HepG2 (cell line): ENCODE measurements at regions not wholly inside any gene's neighbourhood (a gene's known extent, or its start where the extent isn't known, plus 50 kb on each side); places are given as distances from the start of the nearest gene placed in this dataset.

Source experiments
- ATAC-seq: fragments of 200-7000 bp; cut with Tn5 transposase; 3 replicates; pipeline ENCODE4 v1.9.1; 2020; ENCODE audit warnings: mild to moderate bottlenecking, moderate library complexity
- BruUV-seq: library from RNA; stranded (reverse); fragments of 400-500 nt; replicated peaks from 2 replicates; lab custom pipeline; 2021; lab: Mats Ljungman, UMichigan
- CTCF ChIA-PET: fragments of 300-600 bp; formaldehyde crosslinking; extraction: SDS; loops from one replicate; lab custom pipeline; 2021; ENCODE audit warnings: low total read pairs, inconsistent platforms, low intra/inter-chr PET ratio; lab: Yijun Ruan, JAX
- POLR2A ChIA-PET: fragments of 350-600 bp; sonication (Branson Sonifier 250); formaldehyde crosslinking; loops from one replicate; lab custom pipeline; 2020; ENCODE audit warnings: antibody characterized with exemption, inconsistent platforms; lab: Yijun Ruan, JAX
- DNase-seq: peaks from one replicate; pipeline ENCODE4 v3.0.0-alpha.2; 2015; ENCODE audit warnings: low spot score
- FAIRE-seq: peaks from 3 replicates; lab custom pipeline; 2011; peaks lifted over from hg19 to GRCh38; lab: Jason Lieb, UNC
- H2AFZ ChIP-seq: one replicate; pipeline ENCODE4 v1.6.1; 2011; ENCODE audit warnings: low read length, inconsistent platforms
- H3K27ac ChIP-seq: fragments of 300-600 bp; 3 replicates; pipeline ENCODE4 v1.8.0; 2011; ENCODE audit warnings: mixed run types, mild to moderate bottlenecking, mixed read lengths, low read length, inconsistent platforms; ENCODE audit not compliant: insufficient read depth; ENCODE audit errors: extremely low read length
- H3K27me3 ChIP-seq, 2 experiments: fragments of 200-600 bp in 1 of 2; 2 replicates in 1 of 2; 3 replicates in 1 of 2; pipeline versions ENCODE4 v1.6.0 to v1.8.0; 2011; ENCODE audit warnings: low read length in 2 of 2, mild to moderate bottlenecking in 2 of 2, moderate library complexity in 2 of 2, inconsistent platforms in 1 of 2; ENCODE audit not compliant: insufficient read depth in 2 of 2, control insufficient read depth in 1 of 2
- H3K36me3 ChIP-seq, 2 experiments: fragments of 200-600 bp in 1 of 2; replicated peaks in 1 of 2; 2 replicates in 1 of 2; 3 replicates in 1 of 2; pipeline versions ENCODE4 v1.5.1 to v1.8.0; 2011; ENCODE audit warnings: low read length in 2 of 2, inconsistent platforms in 1 of 2; ENCODE audit not compliant: insufficient read depth in 2 of 2, control insufficient read depth in 1 of 2
- H3K4me1 ChIP-seq: 2 replicates; pipeline ENCODE4 v1.5.1; 2012; ENCODE audit warnings: low read length, inconsistent platforms; ENCODE audit not compliant: insufficient read depth
- H3K4me2 ChIP-seq: 2 replicates; pipeline ENCODE4 v1.6.0; 2011; ENCODE audit warnings: low read depth, low read length, inconsistent platforms
- H3K4me3 ChIP-seq, 3 experiments: fragments of 200-600 bp in 1 of 3; sonication (generic), shearing (Covaris generic) in 1 of 3; replicated peaks in 1 of 3; 2 replicates each; pipeline ENCODE4 v1.5.1; 2011 to 2016; ENCODE audit warnings: low read length in 3 of 3, inconsistent platforms in 2 of 3, low read depth in 2 of 3, mild to moderate bottlenecking in 2 of 3, control low read depth in 1 of 3, mixed read lengths in 1 of 3; ENCODE audit not compliant: insufficient read depth in 1 of 3
- H3K79me2 ChIP-seq: one replicate; pipeline ENCODE4 v1.6.1; 2011; ENCODE audit warnings: low read length, inconsistent platforms; ENCODE audit not compliant: insufficient read depth
- H3K9ac ChIP-seq: 2 replicates; pipeline ENCODE4 v1.6.0; 2011; ENCODE audit warnings: mild to moderate bottlenecking, low read depth, low read length, inconsistent platforms; ENCODE audit not compliant: insufficient read depth
- H3K9me3 ChIP-seq: 2 replicates; pipeline ENCODE4 v1.5.1; 2012; ENCODE audit warnings: mild to moderate bottlenecking, low read length
- H4K20me1 ChIP-seq: 2 replicates; pipeline ENCODE4 v1.6.0; 2011; ENCODE audit warnings: inconsistent platforms, mild to moderate bottlenecking, low read length, moderate library complexity; ENCODE audit not compliant: insufficient read depth
- AFF4 ChIP-seq: sonication (generic); formaldehyde crosslinking; IDR thresholded peaks from 2 replicates; pipeline ENCODE4 v1.4.0; 2020; ENCODE audit warnings: missing genetic modification reagents
- CBX1 ChIP-seq: IDR thresholded peaks from one replicate; pipeline ENCODE4 v1.6.1; 2016; ENCODE audit warnings: antibody characterized with exemption, low read depth
- CCAR2 ChIP-seq: fragments of 200-400 bp; formaldehyde crosslinking; optimal IDR thresholded peaks from 2 replicates; pipeline ENCODE3; 2018; ENCODE audit warnings: low read depth, mild to moderate bottlenecking, low read length, moderate library complexity
- FOXA3 ChIP-seq: IDR thresholded peaks from 2 replicates; pipeline ENCODE4 v1.6.1; 2016; ENCODE audit warnings: missing genetic modification reagents, missing compliant biosample characterization
- ISL2 ChIP-seq: sonication (generic); formaldehyde crosslinking; IDR thresholded peaks from 2 replicates; pipeline ENCODE4 v1.5.0; 2020; ENCODE audit warnings: missing genetic modification reagents
- MEIS1 ChIP-seq: sonication (generic); formaldehyde crosslinking; IDR thresholded peaks from 2 replicates; pipeline ENCODE4 v1.9.0; 2021; ENCODE audit warnings: mild to moderate bottlenecking, missing genetic modification reagents, moderate library complexity, borderline replicate concordance
- MTA1 ChIP-seq: sonication (generic); formaldehyde crosslinking; IDR thresholded peaks from 2 replicates; pipeline ENCODE4 v1.4.0; 2020; ENCODE audit warnings: missing genetic modification reagents, mild to moderate bottlenecking, borderline replicate concordance
- SETDB1 ChIP-seq: sonication (generic); formaldehyde crosslinking; IDR thresholded peaks from 2 replicates; pipeline ENCODE4 v1.5.1; 2020; ENCODE audit warnings: missing genetic modification reagents, mild to moderate bottlenecking, borderline replicate concordance
- SIN3B ChIP-seq: fragments of 150-350 bp; IDR thresholded peaks from 2 replicates; pipeline ENCODE4 v1.6.1; 2014; ENCODE audit warnings: low read length
- SRSF1 ChIP-seq: fragments of 200-400 bp; formaldehyde crosslinking; optimal IDR thresholded peaks from 2 replicates; pipeline ENCODE3; 2017; ENCODE audit warnings: mild to moderate bottlenecking, low read depth, low read length, moderate library complexity
- STAG1 ChIP-seq: sonication (generic); formaldehyde crosslinking; IDR thresholded peaks from 2 replicates; pipeline ENCODE4 v1.4.0; 2020; ENCODE audit warnings: missing genetic modification reagents
- TCF7L2 ChIP-seq: IDR thresholded peaks from 2 replicates; pipeline ENCODE4 v1.6.1; 2011; ENCODE audit warnings: mild to moderate bottlenecking, low read depth, low read length, moderate library complexity
- ZNF512B ChIP-seq: sonication (generic); formaldehyde crosslinking; IDR thresholded peaks from 2 replicates; pipeline ENCODE4 v1.5.1; 2020; ENCODE audit warnings: missing genetic modification reagents, mild to moderate bottlenecking, borderline replicate concordance
- ZNF563 ChIP-seq: sonication (generic); formaldehyde crosslinking; IDR thresholded peaks from 2 replicates; pipeline ENCODE4 v1.8.0; 2022; ENCODE audit warnings: mild to moderate bottlenecking, moderate library complexity, missing genetic modification reagents
- ZNF570 ChIP-seq: sonication (generic); formaldehyde crosslinking; IDR thresholded peaks from 2 replicates; pipeline ENCODE4 v1.4.0; 2020; ENCODE audit warnings: mild to moderate bottlenecking, missing genetic modification reagents, borderline replicate concordance
- ZNF670 ChIP-seq: sonication (generic); formaldehyde crosslinking; IDR thresholded peaks from 2 replicates; pipeline ENCODE4 v1.8.0; 2022; ENCODE audit warnings: mild to moderate bottlenecking, missing genetic modification reagents, borderline replicate concordance
- ZNF720 ChIP-seq: sonication (generic); formaldehyde crosslinking; IDR thresholded peaks from 2 replicates; pipeline ENCODE4 v1.4.0; 2020; ENCODE audit warnings: missing genetic modification reagents
- ZSCAN12 ChIP-seq: sonication (generic); formaldehyde crosslinking; IDR thresholded peaks from 2 replicates; pipeline ENCODE4 v1.9.0; 2021; ENCODE audit warnings: mild to moderate bottlenecking, missing genetic modification reagents
- in situ Hi-C: cut with HindIII; loops from 2 replicates; pipeline ENCODE4 v1.10.0; 2017; ENCODE audit warnings: low pct_unique_long_range_greater_than_20kb; ENCODE audit not compliant: extremely low pct_ligation_motif_present
- intact Hi-C: fragments of 100-400 bp; cut with micrococcal nuclease; formaldehyde crosslinking; loops from one replicate; pipeline ENCODE4 v1.10.0; 2022; ENCODE audit not compliant: unreplicated experiment

- ATAC-seq, result no peak
- Histone ChIP-seq H3K4me3 (no peak overlapping the region), H3K9me3 (no peaks in the 10 kb centered on the region), H3K4me1 (peaks cover 47% of the 10 kb centered on the region), H3K4me2 (no peak overlapping the region), H3K36me3 (no peaks in the 10 kb centered on the region), H3K27ac (no peak overlapping the region), H3K27me3 (no peaks in the 10 kb centered on the region), H3K79me2 (no peaks in the 10 kb centered on the region), H3K9ac (no peak overlapping the region), H4K20me1 (no peaks in the 10 kb centered on the region), H2AFZ (no peak overlapping the region)
- BruUV-seq, result no TSS peak
- no peak for FAIRE-seq
- TF ChIP-seq SETDB1 (CRISPR knock-in tag) (no peak), ZNF570 (CRISPR knock-in tag) (no peak), ZNF563 (CRISPR knock-in tag) (no peak), AFF4 (CRISPR knock-in tag) (no peak), ISL2 (CRISPR knock-in tag) (no peak), SRSF1 (no peak), ZNF512B (CRISPR knock-in tag) (no peak), MEIS1 (no peak), FOXA3 (no peak), ZSCAN12 (CRISPR knock-in tag) (no peak), MTA1 (CRISPR knock-in tag) (no peak), STAG1 (CRISPR knock-in tag) (no peak), ZNF720 (CRISPR knock-in tag) (no peak), TCF7L2 (no peak), SIN3B (no peak), CBX1 (no peak), ZNF670 (CRISPR knock-in tag) (no peak), CCAR2 (no peak)
- POLR2A ChIA-PET, result no interaction called here
- CTCF ChIA-PET, result no interaction called here
- in situ Hi-C loops (no loop called here), intact Hi-C loops (no loop called here)
- DNase-seq, result no peak
Observed at GRCh38 chr5:110351430-110351829, 375.0 kb downstream of the TMEM232 start.
